ENCODE measurements at regions not wholly inside any gene's neighbourhood (a gene's known extent, or its start where the extent isn't known, plus 50 kb on each side); places are given as distances from the start of the nearest gene placed in this dataset.

- no peak for DNase-seq (ENCODE audit: low read depth, low spot score)
Observed at GRCh38 chr4:38591617-38592337, 72.2 kb upstream of the KLF3 start.

GRCh38 chr4:38598489-38598888, 65.5 kb upstream of the KLF3 start:
- DNase-seq (ENCODE audit: low read depth, low spot score) = no peak

GRCh38 chr4:38600575-38600974, 63.4 kb upstream of the KLF3 start:
- no peak for DNase-seq (ENCODE audit: low read depth, low spot score)

GRCh38 chr4:38601244-38601915, 62.6 kb upstream of the KLF3 start:
- no peak for DNase-seq (ENCODE audit: low read depth, low spot score)

GRCh38 chr4:38601916-38602291, 62.1 kb upstream of the KLF3 start:
- DNase-seq (ENCODE audit: low read depth, low spot score) = no peak

- DNase-seq (ENCODE audit: low read depth, low spot score) = no peak
Observed at GRCh38 chr4:38603652-38604051, 60.3 kb upstream of the KLF3 start.

GRCh38 chr4:38605181-38605752, 58.7 kb upstream of the KLF3 start:
- no peak for DNase-seq (ENCODE audit: low read depth, low spot score)

GRCh38 chr4:38605753-38606586, 58.0 kb upstream of the KLF3 start:
- DNase-seq (ENCODE audit: low read depth, low spot score) = no peak

- no peak for DNase-seq (ENCODE audit: low read depth, low spot score)
Observed at GRCh38 chr4:38606587-38606905, 57.5 kb upstream of the KLF3 start.

GRCh38 chr4:38609614-38610013, 54.4 kb upstream of the KLF3 start:
- DNase-seq (ENCODE audit: low read depth, low spot score) = no peak

- no peak for DNase-seq (ENCODE audit: low read depth, low spot score)
Observed at GRCh38 chr4:38610521-38610920, 53.5 kb upstream of the KLF3 start.

GRCh38 chr4:38610966-38611431, 53.0 kb upstream of the KLF3 start:
- DNase-seq (ENCODE audit: low read depth, low spot score) = no peak

GRCh38 chr4:38611676-38612075, 52.3 kb upstream of the KLF3 start:
- no peak for DNase-seq (ENCODE audit: low read depth, low spot score)

- no peak for DNase-seq (ENCODE audit: low read depth, low spot score)
Observed at GRCh38 chr4:38612646-38613414, 51.2 kb upstream of the KLF3 start.

All from smooth muscle cell of the brain vasculature (primary cell).